GM19025 (cell line): ENCODE measurements at regions not wholly inside any gene's neighbourhood (a gene's known extent, or its start where the extent isn't known, plus 50 kb on each side); places are given as distances from the start of the nearest gene placed in this dataset.
"Not testable (repeated sequence)": the region's sequence is repeated elsewhere in the genome, so short reads cannot be mapped to it uniquely, and the experiment has no call there.

Experiments
- ATAC-seq: cut with Tn5 transposase; IDR thresholded peaks from one replicate; pipeline ENCODE4 v1.9.1; 2021; ENCODE audit warnings: mild to moderate bottlenecking, low read depth, moderate library complexity; ENCODE audit not compliant: unreplicated experiment

DNA sequence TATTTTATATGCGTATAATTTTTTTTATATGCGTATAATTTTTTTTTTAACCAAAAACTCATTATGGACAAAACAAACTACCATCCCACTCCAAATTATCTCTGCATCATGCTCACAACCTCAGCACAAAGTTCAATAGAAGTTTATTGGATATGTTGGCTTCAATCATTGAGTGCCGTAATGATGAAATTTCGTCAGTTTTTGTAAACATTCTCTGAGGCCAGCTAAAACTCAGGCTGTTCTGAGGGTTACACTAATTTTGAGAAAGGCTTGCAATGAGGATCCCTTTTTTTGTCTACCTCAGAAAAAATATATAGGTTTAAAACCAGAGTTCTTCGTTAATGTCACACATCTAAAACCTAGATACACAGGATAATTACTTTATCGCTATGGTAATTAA is 1253.2 kb downstream of the EFNA5 start:
- no peak for ATAC-seq

DNA sequence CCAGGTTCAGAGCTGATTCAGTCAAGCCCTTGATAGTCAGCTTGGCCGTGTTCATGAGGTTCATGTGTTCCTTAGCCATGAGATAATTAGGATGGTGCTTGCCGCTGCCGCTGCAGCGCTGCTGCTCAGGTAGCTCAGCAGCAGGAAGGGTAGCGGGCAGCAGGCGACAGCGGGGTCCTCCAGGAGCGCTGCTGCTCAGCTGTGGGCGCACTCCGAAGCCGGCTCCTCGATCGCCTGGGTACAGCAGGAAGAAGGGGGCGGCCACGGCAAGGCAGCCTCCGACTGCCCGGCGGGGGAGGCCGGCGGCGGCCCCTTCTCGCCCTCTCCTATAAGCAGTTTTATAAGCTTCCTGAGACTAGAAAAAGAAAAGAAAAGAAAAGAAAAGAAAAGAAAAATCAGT is 1253.6 kb downstream of the EFNA5 start:
- ATAC-seq, result no peak

DNA sequence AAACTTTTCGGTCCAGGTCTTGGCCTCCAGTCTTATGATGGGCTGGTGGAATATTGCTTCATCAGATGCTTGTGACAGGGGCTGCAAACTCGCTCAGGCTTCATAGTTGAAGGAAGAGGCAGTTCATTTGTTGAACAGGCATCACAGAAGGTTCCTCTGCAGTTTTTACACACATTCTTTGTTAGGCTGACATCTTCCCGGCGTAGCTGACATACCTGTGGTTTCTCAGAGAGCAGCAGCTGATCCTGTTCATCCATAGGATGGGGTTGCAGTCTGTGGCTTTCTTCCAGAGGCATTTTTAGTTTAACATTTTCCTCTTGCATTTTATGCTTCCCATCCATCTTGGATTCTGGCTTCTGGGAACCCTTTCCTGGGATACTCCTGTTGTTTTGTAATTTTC is 1255.2 kb downstream of the EFNA5 start:
- ATAC-seq, result no peak

DNA sequence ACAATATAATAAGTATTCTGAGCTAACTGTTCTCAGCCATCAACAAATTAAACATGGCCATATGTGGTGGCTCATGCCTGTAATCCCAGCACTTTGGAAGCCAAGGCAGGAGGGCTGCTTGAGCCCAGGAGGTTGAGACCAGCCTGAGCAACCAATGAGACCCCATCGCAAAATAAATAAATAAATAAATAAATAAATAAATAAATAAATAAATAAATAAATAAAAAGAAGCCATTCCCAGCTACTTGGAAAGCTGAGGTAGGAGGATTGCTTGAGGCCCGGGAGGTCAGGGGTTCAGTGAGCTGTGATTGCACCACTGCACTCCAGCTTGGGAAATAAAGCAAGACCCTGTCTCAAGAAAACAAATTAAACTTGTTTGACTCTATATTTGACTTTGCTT is 1256.4 kb downstream of the EFNA5 start:
- ATAC-seq, result no peak

DNA sequence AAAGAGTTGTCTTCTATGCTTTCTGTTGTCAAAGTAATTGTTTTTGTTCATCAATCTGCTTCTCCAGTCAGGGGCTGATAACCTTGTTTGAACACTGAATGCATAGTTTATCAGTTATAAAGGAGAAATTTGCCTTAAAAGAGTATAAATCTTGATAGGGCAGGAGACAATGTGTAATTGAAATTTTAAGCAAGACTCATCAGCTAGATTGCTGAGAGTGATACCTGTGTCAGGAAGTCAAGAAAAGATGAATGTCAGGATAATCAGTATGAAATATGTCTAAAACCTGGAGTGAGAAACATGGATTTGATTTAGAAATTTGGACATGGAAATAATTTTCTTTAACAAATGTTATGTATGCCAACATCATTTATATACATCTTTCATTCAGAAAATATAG is 1258.1 kb downstream of the EFNA5 start:
- no peak for ATAC-seq

DNA sequence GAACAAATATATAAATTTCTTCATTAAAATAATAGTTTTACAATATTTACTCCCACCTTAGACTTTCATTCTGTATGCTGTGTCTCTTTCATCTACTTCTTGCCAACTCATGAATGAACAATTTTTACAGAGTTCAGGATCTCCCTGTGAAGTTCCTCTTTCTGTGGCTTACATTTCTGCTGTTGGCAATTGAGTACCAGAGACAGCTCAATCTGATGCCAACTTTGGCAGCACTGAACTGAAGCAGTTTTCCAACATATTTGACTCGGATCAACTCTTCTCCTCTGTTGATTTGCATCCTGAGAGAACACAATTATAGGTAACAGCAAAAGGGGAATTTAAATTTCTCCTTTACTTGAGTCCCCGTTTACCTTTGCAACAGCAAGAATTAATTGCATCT is 1262.2 kb downstream of the EFNA5 start:
- ATAC-seq, result no peak

DNA sequence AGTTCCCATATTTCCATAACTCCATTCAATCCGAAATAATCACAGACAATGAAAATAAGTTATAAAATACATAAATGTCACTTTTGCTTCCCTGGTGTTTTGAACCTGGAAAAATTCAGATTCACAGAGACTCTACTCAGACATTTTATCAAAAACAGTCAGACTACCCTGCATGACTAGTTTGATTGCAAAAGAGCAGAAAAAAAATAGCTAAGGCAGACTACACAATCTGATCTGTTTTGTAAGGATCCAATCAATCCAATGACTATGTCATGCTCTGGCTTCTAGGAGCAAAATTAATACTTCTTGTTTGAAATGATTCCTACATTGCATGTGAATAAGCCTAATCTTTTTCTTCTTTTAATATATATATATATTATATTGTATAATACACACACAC is 1262.6 kb downstream of the EFNA5 start:
- ATAC-seq, result no peak

DNA sequence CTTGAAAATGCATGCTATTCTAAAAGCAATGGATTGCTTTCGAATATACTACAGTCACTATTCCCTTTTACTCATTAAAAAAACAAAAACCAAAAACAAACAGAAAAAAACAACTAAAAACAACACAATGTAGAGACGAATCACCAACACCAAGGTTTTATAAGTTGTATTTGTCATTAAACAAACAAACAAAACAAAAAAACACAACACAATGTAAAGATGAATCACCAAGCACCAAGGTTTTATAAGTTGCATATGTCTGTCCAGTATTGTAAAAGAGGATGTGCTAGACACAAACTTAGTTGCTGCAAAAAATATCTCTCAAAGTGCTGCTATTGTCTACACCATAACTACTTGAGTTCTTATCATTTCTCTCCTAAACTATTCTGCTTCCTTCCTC is 1269.2 kb downstream of the EFNA5 start:
- no peak for ATAC-seq

DNA sequence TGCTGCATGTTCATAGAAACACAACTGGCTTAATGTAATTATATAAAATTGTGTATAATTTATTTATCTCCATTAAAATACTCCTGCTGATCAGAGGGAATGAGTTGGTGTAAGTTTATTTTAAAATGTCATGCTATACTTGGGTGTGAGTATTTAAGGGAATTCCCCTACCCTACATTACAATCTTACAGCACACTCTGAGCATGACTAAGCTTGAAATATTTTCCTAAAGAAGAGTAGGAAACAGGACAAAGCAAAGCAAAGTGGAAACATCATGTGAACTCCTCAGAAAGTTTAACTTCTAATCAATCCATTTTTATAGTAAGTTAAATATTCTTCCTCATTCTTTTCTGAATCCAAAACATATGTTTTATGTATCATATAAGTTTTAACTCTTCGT is 1271.3 kb downstream of the EFNA5 start:
- no peak for ATAC-seq

DNA sequence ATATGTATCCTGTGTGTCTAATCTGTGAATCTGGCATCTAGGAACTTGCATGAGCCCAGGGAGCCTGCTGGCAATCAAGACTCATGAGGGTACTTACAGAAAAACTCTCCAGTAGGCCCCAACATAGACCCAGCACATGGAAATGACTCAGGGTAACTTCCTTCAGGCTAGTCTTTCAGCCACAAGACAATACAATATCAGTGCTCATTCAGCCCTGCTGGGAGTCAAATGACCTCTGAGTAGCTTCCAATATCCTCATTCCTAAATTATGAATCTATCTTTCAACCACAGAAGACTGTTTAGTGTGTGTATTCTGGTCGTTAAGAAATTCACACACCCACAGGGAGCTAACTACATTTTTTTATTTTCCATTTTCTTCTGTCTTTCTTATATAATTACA is 1273.0 kb downstream of the EFNA5 start:
- no peak for ATAC-seq

DNA sequence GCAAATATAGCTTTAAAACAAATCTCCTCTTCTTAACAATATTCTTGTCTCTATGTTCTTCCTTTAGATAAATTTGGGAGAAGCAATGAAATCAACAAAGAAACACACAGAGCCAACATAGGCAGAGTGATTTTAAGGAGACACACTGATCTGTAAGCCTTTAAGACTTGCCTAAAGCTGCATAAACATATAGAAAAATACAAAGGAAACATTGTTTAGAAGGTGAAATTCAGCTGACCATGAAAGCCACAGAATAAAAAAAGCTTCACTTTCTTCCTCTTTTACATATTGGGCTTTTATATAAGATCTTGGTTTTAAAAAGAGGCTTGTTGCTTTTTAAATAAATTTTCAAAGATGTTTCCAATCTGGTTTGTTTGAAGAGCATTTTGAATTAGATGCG is 1277.5 kb downstream of the EFNA5 start:
- no peak for ATAC-seq

DNA sequence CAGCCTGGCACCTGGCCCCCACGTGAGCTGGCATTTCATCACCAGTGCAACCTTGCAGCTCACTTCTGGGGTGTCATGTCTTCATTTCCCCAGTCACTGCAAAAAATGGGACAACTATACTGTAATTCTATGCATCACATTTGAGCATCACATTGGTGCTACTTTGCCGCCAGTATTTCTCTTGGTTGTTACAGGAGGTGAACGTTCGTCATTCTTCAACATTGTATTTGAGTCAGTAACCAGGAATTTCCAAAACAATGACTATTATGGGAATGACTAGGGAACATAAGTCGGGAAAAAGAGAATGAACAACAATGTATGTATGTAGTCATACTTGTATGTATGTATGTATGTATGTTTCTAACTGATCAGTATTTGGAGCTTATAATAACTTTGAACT is 1278.0 kb downstream of the EFNA5 start:
- no peak for ATAC-seq

DNA sequence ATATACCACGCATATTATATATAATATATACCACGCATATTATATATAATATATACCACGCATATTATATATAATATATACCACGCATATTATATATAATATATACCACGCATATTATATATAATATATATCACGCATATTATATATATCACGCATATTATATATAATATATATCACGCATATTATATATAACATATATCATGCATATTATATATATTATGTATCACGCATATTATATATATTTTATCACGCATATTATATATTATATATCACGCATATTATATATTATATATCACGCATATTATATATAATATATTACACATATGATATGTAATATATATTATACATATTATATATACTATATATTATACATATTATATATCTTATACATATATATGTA is 1283.0 kb downstream of the EFNA5 start:
- ATAC-seq, result not testable (repeated sequence)

DNA sequence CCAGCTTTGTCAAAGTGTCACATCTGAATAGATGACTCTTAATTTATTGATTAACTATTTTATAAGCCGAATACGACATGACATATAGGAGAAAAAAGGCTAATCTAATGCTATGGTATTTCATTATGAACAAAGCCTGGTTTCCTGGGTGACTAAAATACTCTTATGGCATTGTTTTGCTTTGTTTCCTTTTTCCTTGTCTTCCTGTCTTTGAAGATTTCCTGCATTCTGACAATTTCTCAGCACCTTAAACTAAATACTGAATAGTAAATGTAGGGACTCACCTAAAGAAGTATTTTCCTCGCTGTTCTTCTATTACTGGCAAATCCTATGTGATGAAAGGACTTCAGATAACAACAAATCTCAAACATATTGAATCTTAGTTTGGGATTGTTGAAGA is 1284.5 kb downstream of the EFNA5 start:
- ATAC-seq, result no peak

DNA sequence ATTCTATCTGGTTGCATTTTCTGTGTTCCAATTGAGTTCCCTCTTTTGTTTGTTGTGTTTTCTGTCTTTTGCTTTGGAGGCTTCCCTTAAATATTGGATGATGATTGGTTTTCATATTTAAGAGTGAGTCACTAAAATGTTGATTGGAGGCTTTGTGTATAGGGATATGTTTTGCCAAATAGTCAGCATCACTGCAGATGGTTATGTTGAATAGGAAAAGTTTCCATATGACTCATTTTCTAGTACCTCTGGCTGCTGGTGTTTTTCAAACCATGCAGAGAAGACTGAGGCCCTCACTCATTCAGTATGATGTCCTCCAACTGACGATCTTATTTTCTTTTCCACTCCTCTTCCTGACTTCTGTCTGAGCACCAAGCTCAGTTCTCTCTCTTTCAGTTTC is 1290.0 kb downstream of the EFNA5 start:
- ATAC-seq, result no peak

DNA sequence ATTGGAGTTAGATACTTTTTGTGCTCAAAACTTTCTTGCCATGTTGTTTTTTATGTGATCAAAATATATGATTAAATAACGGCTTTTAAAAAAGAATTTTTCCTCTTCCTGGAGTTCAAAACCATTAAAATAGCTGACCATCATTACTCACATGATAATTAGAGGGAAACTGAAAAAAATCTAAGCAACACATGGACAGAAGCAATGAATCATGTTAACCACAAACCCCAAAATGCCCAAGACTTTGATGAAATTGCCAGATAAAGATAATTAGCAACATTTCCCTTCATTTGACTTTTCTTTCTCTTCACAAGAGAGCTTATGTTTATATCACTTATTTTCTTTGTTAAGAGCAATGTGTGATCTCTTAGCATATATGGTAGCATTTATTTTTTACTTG is 1294.2 kb downstream of the EFNA5 start:
- ATAC-seq, result no peak

DNA sequence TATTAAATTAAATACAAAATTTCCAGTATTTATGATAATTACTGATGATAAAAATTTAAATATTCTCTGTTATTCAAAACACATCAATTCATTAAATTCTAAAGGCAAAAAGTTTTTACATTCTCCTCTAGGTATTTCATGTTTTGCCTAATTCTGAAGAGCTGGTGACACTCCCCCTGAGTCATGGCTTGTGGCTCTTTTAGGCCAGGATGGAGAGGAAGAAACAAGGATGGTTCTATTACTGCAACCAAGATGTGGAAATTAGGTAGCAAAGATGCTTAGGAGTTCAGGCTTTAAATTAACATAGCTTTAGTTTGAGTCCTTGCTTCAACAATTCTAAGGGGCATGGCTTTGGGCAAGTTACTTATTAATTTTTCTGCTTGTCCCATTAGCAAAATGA is 1295.8 kb downstream of the EFNA5 start:
- no peak for ATAC-seq

DNA sequence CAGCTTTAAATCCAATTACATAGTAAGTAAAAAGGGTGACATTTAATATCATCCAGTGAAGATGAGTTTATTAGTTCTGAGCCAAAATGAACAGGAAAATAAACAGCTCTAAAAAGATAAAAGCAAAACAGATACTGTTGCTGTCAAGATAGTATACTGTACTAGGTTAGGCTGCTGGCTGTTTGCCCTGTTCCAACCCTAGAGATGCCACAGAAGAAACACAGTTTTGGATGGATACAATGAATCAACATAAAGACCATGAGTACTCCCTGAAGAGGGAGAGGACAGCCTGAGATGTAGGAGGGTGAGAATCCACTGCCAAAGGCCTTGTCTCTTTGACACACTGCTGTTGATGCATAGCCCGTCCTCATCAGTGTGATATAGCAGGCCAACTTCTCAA is 1302.7 kb downstream of the EFNA5 start:
- no peak for ATAC-seq

DNA sequence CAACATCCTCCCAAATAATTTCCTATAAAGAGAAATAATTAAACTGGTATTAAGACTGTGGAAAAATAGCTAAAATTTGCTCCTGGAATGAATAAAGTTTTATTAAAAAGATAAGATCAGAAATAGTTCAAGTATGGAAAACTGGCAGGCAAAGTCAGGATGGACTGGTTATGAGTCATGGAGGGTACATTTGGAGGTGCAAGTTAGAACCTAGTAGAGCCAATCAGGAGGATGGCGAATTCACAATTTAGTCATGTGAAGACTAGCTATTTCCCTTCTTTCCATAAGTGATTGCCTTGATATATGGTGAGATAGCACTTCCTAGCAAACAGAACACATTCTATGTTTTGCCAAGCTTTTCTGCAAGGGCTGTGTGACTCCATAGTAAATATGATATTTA is 1303.5 kb downstream of the EFNA5 start:
- no peak for ATAC-seq

DNA sequence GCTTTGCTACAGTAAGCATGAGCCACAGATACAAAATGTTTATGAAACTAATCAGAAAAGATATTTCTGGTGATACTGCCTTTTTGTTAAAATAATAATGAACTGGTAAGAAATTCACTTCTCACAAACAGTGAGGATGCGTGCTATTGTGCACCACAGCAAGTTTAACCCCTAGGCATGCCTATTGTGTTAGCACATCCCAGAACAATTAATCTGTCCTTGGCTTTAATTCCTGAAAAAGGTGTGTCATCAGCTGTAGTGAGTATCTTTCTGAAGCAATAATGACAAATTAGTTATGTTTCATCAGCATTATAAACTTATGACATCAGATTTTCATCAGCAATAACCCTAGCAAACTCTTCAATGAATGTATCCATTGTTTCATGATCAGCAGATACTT is 1307.2 kb downstream of the EFNA5 start:
- ATAC-seq, result no peak

DNA sequence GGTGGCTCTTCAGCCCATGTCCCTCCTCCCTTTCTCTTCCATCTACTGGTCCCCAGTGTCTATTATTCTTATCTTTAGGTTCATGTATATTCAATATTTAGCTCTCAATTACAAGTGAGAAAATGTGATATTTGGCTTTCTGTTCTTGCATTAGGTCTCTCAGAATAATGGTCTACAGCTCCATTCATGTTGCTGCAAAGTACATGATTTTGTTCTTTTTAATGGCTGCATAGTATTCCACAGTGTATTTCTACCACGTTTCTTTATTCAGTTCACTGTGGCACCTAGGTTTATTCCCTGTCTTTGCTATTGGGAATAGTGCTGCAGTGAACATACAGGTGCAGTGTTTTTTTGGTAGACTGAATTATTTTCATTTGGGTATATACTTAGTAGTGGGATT is 1308.8 kb downstream of the EFNA5 start:
- ATAC-seq, result no peak

DNA sequence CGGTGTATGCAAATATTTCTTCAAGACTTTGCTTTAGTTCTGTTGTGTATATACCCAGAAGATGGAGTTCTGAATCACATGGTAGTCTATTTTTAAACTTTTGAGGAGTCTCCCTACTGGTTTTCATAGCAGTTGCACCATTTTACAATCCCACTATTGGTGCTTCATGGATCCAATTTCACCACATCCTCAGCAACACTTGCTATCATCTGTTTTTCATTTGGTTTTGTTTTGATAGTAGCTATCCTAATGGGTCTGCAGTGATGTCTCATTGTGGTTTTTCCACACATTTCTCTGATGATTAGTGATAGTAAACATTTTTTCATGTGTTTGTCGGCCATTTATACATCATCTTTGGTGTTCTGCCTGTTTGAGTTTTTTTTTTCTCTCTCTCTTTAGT is 1339.3 kb downstream of the EFNA5 start:
- no peak for ATAC-seq

DNA sequence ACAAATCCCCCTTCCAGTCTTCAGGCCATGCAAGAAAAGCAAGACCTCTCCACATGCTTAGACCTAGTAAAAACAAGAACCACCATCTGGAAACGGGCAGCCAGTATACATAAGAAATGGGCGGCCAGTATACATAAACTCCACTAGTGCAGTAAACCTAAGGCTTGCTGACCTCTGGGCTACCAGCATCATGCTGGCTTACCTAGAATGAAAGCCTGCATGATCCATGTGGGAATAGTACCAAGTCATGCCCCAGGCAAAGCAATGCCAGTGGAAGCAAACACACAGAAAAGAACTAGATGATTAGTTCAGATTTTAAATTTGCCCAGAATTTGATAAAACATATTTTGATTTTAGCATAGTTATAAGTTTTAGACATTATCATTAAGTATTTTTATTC is 1346.4 kb downstream of the EFNA5 start:
- no peak for ATAC-seq

DNA sequence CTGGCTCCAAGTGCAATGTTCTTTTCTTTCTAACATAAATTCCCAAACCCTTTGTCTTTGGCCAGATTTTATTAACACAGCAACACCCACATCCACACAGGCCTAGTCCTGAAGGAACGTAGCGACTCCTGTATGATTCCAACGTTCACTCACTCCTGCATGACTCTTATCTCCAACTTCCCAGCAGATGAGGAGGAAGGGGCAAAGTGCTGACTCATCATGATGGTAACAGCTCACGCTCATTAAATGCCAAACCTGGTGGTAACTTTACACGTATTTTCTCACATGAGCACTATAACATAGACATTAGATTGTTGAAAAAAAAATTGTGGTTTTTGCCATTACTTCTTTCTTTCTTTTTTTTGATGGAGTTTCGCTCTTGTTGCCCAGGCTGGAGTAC is 1349.5 kb downstream of the EFNA5 start:
- ATAC-seq, result no peak
